ENCODE measurements at regions not wholly inside any gene's neighbourhood (a gene's known extent, or its start where the extent isn't known, plus 50 kb on each side); places are given as distances from the start of the nearest gene placed in this dataset.

DNA sequence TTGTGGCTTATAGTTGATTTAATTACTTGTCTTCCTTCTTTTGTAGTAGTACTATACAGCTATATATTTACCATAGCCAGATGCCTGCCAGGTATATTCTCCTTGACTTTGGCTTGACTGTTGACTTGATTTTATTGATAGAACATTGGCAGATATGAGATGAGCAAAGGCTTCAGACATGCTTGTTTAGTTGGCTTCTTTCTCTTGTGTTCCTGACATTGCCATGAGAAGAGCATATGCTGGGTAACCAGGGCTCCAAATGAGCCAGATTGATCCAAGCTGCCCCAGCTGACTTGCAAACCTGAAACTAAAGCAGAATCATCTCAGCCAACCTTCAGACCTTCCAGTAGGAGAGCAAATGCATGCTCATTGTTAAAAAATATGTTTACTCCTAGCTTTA is 508.1 kb upstream of the BTBD3 start:
- TF ChIP-seq POLR2AphosphoS5 (IDR thresholded peaks at IDR 0.05; ENCODE audit: low read depth), result no peak
- no peak for TF ChIP-seq CTCF (conservative IDR thresholded peaks at IDR 0.05; ENCODE audit: low read depth in 2 of 2)
- no peak for TF ChIP-seq EZH2 (IDR thresholded peaks at IDR 0.05; ENCODE audit: low read depth, unreplicated experiment)
- no peak for TF ChIP-seq EZH2phosphoT487 (IDR thresholded peaks at IDR 0.05; ENCODE audit: unreplicated experiment)
- no peak for TF ChIP-seq CREB1 (CRISPR knock-in tag; IDR thresholded peaks at IDR 0.05; ENCODE audit: low read depth)
- no peak for TF ChIP-seq REST (IDR thresholded peaks at IDR 0.05; ENCODE audit: unreplicated experiment)
- no peak for TF ChIP-seq NANOG (IDR thresholded peaks at IDR 0.05; ENCODE audit: borderline replicate concordance)
- no peak for TF ChIP-seq ZNF331 (CRISPR knock-in tag; IDR thresholded peaks at IDR 0.05; ENCODE audit: low read depth)

Measured in GM23338 (cell line).